ENCODE measurements at regions not wholly inside any gene's neighbourhood (a gene's known extent, or its start where the extent isn't known, plus 50 kb on each side); places are given as distances from the start of the nearest gene placed in this dataset.
"Not testable (repeated sequence)": the region's sequence is repeated elsewhere in the genome, so short reads cannot be mapped to it uniquely, and the experiment has no call there.

- no peak for DNase-seq (ENCODE audit: low read depth)
Observed at GRCh38 chr10:7069706-7070105, 341.1 kb downstream of the SFMBT2 start.

GRCh38 chr10:7056216-7056615 lies 354.6 kb downstream of the SFMBT2 start:
- no peak for DNase-seq (ENCODE audit: low read depth)

GRCh38 chr10:7054915-7055314 lies 355.9 kb downstream of the SFMBT2 start:
- DNase-seq (ENCODE audit: low read depth) = no peak

GRCh38 chr10:7053195-7053594 lies 357.6 kb downstream of the SFMBT2 start:
- DNase-seq (ENCODE audit: low read depth) = no peak

- DNase-seq (ENCODE audit: low read depth) = not testable (repeated sequence)
Observed at GRCh38 chr10:7050024-7050423, 360.8 kb downstream of the SFMBT2 start.

GRCh38 chr10:7048061-7048460 lies 362.8 kb downstream of the SFMBT2 start:
- DNase-seq (ENCODE audit: low read depth) = no peak

- DNase-seq (ENCODE audit: low read depth) = no peak
Observed at GRCh38 chr10:7046615-7047014, 364.2 kb downstream of the SFMBT2 start.

GRCh38 chr10:7045891-7046599 lies 364.8 kb downstream of the SFMBT2 start:
- DNase-seq (ENCODE audit: low read depth) = no peak

- no peak for DNase-seq (ENCODE audit: low read depth)
Observed at GRCh38 chr10:7043055-7043653, 367.7 kb downstream of the SFMBT2 start.

GRCh38 chr10:7042419-7043054 lies 368.3 kb downstream of the SFMBT2 start:
- DNase-seq (ENCODE audit: low read depth) = no peak

- no peak for DNase-seq (ENCODE audit: low read depth)
Observed at GRCh38 chr10:7042000-7042399, 368.8 kb downstream of the SFMBT2 start.

- DNase-seq (ENCODE audit: low read depth) = no peak
Observed at GRCh38 chr10:7040681-7041080, 370.2 kb downstream of the SFMBT2 start.

GRCh38 chr10:7039859-7040258 lies 371.0 kb downstream of the SFMBT2 start:
- DNase-seq (ENCODE audit: low read depth) = no peak

- no peak for DNase-seq (ENCODE audit: low read depth)
Observed at GRCh38 chr10:7038416-7038815, 372.4 kb downstream of the SFMBT2 start.

- DNase-seq (ENCODE audit: low read depth) = not testable (repeated sequence)
Observed at GRCh38 chr10:7037434-7037833, 373.4 kb downstream of the SFMBT2 start.

GRCh38 chr10:7036951-7037350 lies 373.9 kb downstream of the SFMBT2 start:
- DNase-seq (ENCODE audit: low read depth) = no peak

- no peak for DNase-seq (ENCODE audit: low read depth)
Observed at GRCh38 chr10:7035126-7035761, 375.6 kb downstream of the SFMBT2 start.

- DNase-seq (ENCODE audit: low read depth) = no peak
Observed at GRCh38 chr10:7033031-7033430, 377.8 kb downstream of the SFMBT2 start.

- no peak for DNase-seq (ENCODE audit: low read depth)
Observed at GRCh38 chr10:7030134-7030855, 380.5 kb downstream of the SFMBT2 start.

GRCh38 chr10:7029672-7030071 lies 381.2 kb downstream of the SFMBT2 start:
- DNase-seq (ENCODE audit: low read depth) = no peak

GRCh38 chr10:7028809-7029166 lies 382.0 kb downstream of the SFMBT2 start:
- DNase-seq (ENCODE audit: low read depth) = no peak
